ENCODE measurements at regions not wholly inside any gene's neighbourhood (a gene's known extent, or its start where the extent isn't known, plus 50 kb on each side); places are given as distances from the start of the nearest gene placed in this dataset.
"Not testable (repeated sequence)": the region's sequence is repeated elsewhere in the genome, so short reads cannot be mapped to it uniquely, and the experiment has no call there.

DNA sequence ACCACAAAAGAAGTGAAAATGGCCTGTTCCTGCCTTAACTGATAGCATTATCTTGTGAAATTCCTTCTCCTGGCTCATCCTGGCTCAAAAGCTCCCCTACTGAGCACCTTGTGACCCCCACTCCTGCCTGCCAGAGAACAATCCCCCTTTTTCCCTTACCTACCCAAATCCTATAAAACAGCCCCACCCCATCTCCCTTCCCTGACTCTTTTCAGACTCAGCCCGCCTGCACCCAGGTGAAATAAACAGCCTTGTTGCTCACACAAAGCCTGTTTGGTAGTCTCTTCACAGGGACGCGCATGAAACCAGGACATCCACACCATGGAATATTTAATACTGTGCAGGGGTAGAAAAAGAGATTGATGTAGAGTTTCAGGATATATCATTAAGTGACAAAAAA is 1677.0 kb downstream of the C4orf33 start:
- not testable (repeated sequence) for H3K4me1 ChIP-seq (ENCODE audit: control insufficient read depth, insufficient read depth, low read length); H3K9ac ChIP-seq (ENCODE audit: low read length); DNase-seq (ENCODE audit: low read depth); H3K36me3 ChIP-seq (ENCODE audit: control insufficient read depth, insufficient read depth, low read length, severe bottlenecking); H3K4me3 ChIP-seq (ENCODE audit: low read length); H3K9me3 ChIP-seq (ENCODE audit: control insufficient read depth, low read length); H3K27me3 ChIP-seq (replicated peaks; ENCODE audit: control insufficient read depth, insufficient read depth, low read length)

DNA sequence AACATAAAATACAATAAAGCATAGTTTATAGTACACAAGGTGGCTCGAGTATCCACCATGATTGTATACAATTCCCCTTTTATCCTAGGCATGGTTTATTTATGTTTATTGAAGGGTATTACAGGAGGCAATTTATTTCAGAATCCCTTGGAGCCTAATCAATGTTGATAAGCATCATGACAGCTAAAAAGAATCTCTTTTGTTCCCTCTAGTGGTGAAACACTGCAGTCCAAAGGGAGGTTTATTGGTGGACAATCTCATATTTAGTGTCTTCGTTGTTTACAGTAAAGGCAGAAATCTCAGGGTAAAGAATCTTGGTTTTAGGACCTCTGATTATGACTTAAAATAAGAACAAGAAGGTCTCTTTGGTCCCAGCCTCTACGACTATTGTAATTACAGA is 1712.5 kb downstream of the C4orf33 start:
- Histone ChIP-seq H3K9ac (ENCODE audit: low read length) (no peak overlapping the region), H3K27me3 (replicated peaks; ENCODE audit: control insufficient read depth, insufficient read depth, low read length) (no peaks in the 10 kb centered on the region), H3K36me3 (ENCODE audit: control insufficient read depth, insufficient read depth, low read length, severe bottlenecking) (no peaks in the 10 kb centered on the region), H3K9me3 (ENCODE audit: control insufficient read depth, low read length) (peaks cover 24% of the 10 kb centered on the region), H3K4me1 (ENCODE audit: control insufficient read depth, insufficient read depth, low read length) (no peaks in the 10 kb centered on the region), H3K4me3 (ENCODE audit: low read length) (no peak overlapping the region)
- peak; percentile 65 for DNase-seq (ENCODE audit: low read depth)

DNA sequence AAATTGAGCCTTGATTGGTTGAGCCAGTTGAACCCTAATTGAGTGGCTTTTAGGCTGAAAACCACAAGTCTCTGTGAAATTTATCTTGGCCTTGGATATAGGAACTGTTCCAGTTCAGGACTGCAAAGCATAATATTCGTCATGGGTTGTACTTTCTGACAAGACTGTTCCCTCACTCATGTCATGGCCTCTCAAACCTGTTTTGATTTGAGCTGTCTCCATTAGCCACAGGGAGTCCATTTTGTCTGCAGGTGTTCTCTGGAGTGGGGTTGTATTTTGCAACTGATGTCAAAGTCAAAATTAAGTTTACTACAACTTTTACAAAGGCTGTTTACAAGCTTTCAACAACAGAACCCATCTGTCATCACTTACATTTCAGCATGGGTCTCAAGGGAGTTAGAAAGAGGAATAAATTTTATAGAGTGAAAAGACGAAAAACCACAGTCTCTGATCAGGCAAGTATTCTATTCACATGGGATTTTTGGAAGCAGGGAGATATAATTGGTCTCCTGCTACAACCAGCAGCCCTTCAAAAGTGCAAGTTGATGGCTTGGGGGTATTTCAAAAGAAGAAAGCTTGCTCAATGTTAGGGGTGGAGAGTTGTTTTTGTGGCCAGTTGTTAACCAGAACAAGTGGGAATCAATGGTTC is 1716.3 kb downstream of the C4orf33 start:
- DNase-seq (ENCODE audit: low read depth) = peak; percentile 8
- Histone ChIP-seq H3K36me3 (ENCODE audit: control insufficient read depth, insufficient read depth, low read length, severe bottlenecking) (no peaks in the 10 kb centered on the region), H3K9me3 (ENCODE audit: control insufficient read depth, low read length) (peaks cover 11% of the 10 kb centered on the region), H3K4me1 (ENCODE audit: control insufficient read depth, insufficient read depth, low read length) (no peaks in the 10 kb centered on the region), H3K9ac (ENCODE audit: low read length) (no peak overlapping the region), H3K4me3 (ENCODE audit: low read length) (no peak overlapping the region), H3K27me3 (replicated peaks; ENCODE audit: control insufficient read depth, insufficient read depth, low read length) (peaks cover 3% of the 10 kb centered on the region)

DNA sequence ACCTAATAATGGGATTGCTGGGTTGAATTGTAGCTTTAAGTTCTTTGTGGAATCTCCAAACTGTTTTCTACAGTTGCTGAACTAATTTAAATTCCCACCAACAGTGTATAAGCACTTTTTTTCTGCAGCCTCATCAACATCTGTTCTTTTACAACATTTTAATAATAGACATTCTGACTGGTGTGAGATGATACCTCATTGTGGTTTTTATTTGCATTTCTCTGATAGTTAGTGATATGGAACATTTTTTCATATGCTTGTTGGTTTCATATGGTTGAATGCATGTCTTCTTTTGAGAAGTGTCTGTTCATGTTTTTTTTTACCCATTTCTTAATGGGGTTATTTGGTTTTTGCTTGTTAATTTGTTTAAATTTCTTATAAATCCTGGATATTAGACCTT is 1718.9 kb downstream of the C4orf33 start:
- H3K9me3 ChIP-seq (ENCODE audit: control insufficient read depth, low read length) = peaks cover 11% of the 10 kb centered on the region
- H3K36me3 ChIP-seq (ENCODE audit: control insufficient read depth, insufficient read depth, low read length, severe bottlenecking) = no peaks in the 10 kb centered on the region
- DNase-seq (ENCODE audit: low read depth) = no peak

DNA sequence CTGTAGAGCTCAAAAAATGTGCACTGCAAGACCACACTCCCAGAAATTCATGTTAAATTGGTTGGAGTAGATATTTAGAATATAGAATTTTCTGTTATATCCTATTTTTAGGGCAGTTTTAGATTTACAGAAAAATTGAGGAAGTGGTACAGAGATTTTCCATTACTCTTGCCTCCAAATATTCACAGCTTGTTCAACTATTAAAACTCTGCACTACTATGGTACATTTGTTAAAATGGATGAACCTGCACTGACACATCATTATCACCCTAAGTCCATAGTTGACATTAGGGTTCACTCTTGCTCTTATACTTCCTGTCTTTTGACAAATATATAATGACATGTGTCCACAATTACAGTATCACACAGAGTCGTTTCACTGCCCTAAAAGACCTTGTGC is 1724.5 kb downstream of the C4orf33 start:
- Histone ChIP-seq H3K9ac (ENCODE audit: low read length) (no peak overlapping the region), H3K36me3 (ENCODE audit: control insufficient read depth, insufficient read depth, low read length, severe bottlenecking) (no peaks in the 10 kb centered on the region), H3K27me3 (replicated peaks; ENCODE audit: control insufficient read depth, insufficient read depth, low read length) (peaks cover 3% of the 10 kb centered on the region), H3K4me1 (ENCODE audit: control insufficient read depth, insufficient read depth, low read length) (peaks cover 7% of the 10 kb centered on the region), H3K4me3 (ENCODE audit: low read length) (no peak overlapping the region), H3K9me3 (ENCODE audit: control insufficient read depth, low read length) (peaks cover 9% of the 10 kb centered on the region)
- DNase-seq (ENCODE audit: low read depth) = no peak

More for the DNA sequence above, 1718.9 kb downstream of the C4orf33 start:
- Histone ChIP-seq H3K4me1 (ENCODE audit: control insufficient read depth, insufficient read depth, low read length) (no peaks in the 10 kb centered on the region), H3K4me3 (ENCODE audit: low read length) (no peak overlapping the region), H3K27me3 (replicated peaks; ENCODE audit: control insufficient read depth, insufficient read depth, low read length) (peaks cover 3% of the 10 kb centered on the region), H3K9ac (ENCODE audit: low read length) (no peak overlapping the region)

DNA sequence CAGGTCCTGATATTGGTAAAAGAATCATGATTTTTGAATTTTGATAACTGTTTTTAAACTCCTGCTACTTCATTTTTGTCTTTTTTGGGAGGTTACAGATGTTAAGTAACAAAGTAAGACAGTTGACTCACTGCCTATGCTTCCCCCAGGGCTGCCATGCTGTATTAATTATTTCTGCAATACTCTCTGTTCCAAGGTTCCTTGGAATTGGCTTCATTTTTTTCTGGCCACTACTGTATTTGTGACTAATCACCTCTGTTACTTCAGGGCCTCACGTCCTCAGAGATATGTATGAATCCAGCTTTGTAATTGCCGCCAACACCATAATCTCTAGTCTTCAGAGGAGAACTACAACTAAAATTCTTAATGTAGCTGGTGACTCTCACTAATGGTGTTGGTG is 1729.3 kb downstream of the C4orf33 start:
- Histone ChIP-seq H3K9ac (ENCODE audit: low read length) (no peak overlapping the region), H3K4me1 (ENCODE audit: control insufficient read depth, insufficient read depth, low read length) (peaks cover 14% of the 10 kb centered on the region), H3K9me3 (ENCODE audit: control insufficient read depth, low read length) (no peaks in the 10 kb centered on the region), H3K27me3 (replicated peaks; ENCODE audit: control insufficient read depth, insufficient read depth, low read length) (no peaks in the 10 kb centered on the region), H3K36me3 (ENCODE audit: control insufficient read depth, insufficient read depth, low read length, severe bottlenecking) (no peaks in the 10 kb centered on the region), H3K4me3 (ENCODE audit: low read length) (no peak overlapping the region)
- DNase-seq (ENCODE audit: low read depth) = peak; percentile 90

DNA sequence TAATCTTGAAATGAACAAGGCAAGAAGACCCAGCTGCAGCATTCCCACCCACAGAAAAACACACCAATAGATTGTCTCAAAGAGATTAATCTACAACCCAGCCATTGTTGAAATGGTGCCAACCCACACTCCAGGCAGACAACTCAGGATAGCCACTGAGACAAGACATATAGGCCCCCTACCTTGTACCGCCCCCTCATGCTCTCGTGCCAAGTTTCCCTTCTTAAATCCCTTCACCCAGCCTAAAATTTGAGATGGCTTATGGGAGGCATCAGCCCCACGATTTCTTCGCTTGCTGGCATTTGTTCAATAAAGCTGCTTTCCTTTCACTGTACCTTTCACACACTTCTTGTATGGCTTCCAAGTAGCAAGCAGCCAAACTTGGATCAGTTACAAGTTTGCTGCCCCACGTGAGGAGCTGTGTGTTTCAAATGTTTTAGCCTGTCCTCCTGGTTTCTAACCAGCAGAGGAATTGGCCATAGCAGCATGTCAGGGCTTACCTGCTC is 1754.1 kb downstream of the C4orf33 start:
- Histone ChIP-seq H3K9ac (ENCODE audit: low read length) (no peak overlapping the region), H3K36me3 (ENCODE audit: control insufficient read depth, insufficient read depth, low read length, severe bottlenecking) (no peaks in the 10 kb centered on the region), H3K9me3 (ENCODE audit: control insufficient read depth, low read length) (no peaks in the 10 kb centered on the region), H3K4me3 (ENCODE audit: low read length) (no peak overlapping the region), H3K4me1 (ENCODE audit: control insufficient read depth, insufficient read depth, low read length) (peaks cover 8% of the 10 kb centered on the region), H3K27me3 (replicated peaks; ENCODE audit: control insufficient read depth, insufficient read depth, low read length) (no peaks in the 10 kb centered on the region)
- DNase-seq (ENCODE audit: low read depth) = peak; percentile 15

DNA sequence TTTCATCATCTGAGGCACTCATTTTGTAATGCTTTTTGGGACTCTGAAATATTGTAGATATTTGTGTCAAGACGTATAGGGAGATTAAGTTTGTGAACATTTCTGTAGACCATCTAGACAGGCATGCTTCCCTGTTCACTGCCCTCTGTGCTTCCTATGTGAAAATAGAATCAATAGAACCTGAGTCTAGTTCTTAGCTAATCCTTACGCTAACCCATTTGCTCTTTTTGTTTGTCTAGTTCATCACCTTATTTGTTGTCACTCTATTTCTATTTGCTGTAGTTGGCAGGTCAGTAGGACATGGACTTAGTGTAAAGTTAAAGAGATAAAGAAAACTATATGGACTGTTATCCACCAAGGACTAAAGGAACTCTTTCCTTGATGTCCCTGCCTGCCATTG is 1755.2 kb downstream of the C4orf33 start:
- Histone ChIP-seq H3K36me3 (ENCODE audit: control insufficient read depth, insufficient read depth, low read length, severe bottlenecking) (no peaks in the 10 kb centered on the region), H3K4me3 (ENCODE audit: low read length) (no peak overlapping the region), H3K4me1 (ENCODE audit: control insufficient read depth, insufficient read depth, low read length) (peaks cover 8% of the 10 kb centered on the region), H3K27me3 (replicated peaks; ENCODE audit: control insufficient read depth, insufficient read depth, low read length) (no peaks in the 10 kb centered on the region), H3K9me3 (ENCODE audit: control insufficient read depth, low read length) (no peaks in the 10 kb centered on the region), H3K9ac (ENCODE audit: low read length) (no peak overlapping the region)
- DNase-seq (ENCODE audit: low read depth) = no peak

DNA sequence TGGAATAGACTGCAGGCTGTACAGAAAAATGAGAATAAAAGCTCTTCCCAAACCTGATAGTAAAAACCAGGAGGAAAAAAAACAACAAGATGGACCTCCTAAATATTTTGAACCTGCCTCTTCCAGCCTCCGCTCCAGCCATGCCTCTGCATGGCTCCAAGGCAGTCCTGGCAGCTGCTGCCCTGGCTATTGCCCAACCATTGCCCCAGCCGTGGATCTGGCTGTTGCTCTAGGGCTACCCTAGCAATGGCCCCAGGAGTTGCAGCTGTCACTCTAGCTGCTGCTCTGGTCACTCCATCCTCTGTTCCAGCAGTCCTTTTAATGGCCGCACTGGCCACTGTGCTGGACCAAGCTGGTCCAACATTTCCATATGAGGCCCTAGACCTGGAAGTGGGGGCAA is 1756.0 kb downstream of the C4orf33 start:
- Histone ChIP-seq H3K27me3 (replicated peaks; ENCODE audit: control insufficient read depth, insufficient read depth, low read length) (no peaks in the 10 kb centered on the region), H3K9me3 (ENCODE audit: control insufficient read depth, low read length) (no peaks in the 10 kb centered on the region), H3K36me3 (ENCODE audit: control insufficient read depth, insufficient read depth, low read length, severe bottlenecking) (no peaks in the 10 kb centered on the region), H3K9ac (ENCODE audit: low read length) (no peak overlapping the region), H3K4me3 (ENCODE audit: low read length) (no peak overlapping the region), H3K4me1 (ENCODE audit: control insufficient read depth, insufficient read depth, low read length) (peaks cover 8% of the 10 kb centered on the region)
- no peak for DNase-seq (ENCODE audit: low read depth)

DNA sequence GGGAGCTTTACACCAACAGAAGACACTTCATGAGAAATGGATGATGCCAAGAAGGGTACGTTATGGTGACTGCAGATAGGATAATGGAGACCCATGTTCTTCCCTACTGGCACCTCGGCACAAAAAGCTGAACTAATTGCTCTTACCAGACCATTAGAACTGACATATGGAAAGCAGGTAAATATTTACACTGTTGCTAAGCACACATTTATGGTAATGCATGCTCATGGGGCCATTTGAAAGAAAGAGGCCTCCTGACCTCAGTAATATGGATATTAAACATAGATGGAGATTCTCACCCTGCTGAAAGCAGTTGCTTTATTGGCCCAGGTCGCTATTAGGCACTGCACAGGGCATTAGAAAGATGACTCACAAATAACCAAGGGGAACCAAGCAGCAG is 1759.6 kb downstream of the C4orf33 start:
- no peaks in the 10 kb centered on the region for H3K9me3 ChIP-seq (ENCODE audit: control insufficient read depth, low read length)
- H3K36me3 ChIP-seq (ENCODE audit: control insufficient read depth, insufficient read depth, low read length, severe bottlenecking) = no peaks in the 10 kb centered on the region
- DNase-seq (ENCODE audit: low read depth) = no peak
- H3K9ac ChIP-seq (ENCODE audit: low read length) = no peak overlapping the region
- no peaks in the 10 kb centered on the region for H3K27me3 ChIP-seq (replicated peaks; ENCODE audit: control insufficient read depth, insufficient read depth, low read length)
- H3K4me1 ChIP-seq (ENCODE audit: control insufficient read depth, insufficient read depth, low read length) = peaks cover 4% of the 10 kb centered on the region
- H3K4me3 ChIP-seq (ENCODE audit: low read length) = no peak overlapping the region

DNA sequence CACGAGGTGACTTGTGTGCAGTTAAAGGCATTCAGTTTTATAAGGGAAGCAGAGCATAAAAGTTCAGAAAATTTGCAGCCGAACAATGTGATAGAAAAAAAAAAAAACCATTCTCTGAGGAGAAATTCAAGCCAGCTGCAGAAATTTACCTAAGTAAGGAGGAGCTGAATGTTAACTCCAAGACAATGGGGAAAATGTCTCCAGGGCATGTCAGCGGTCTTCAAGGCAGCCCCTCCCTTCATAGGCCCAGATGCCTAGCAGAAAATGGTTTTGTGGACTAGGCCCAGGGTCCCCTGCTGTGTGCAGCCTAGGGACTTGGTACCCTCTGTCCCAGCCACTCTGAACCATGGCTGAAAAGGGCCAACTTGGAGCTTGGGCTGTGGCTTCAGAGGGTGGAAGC is 1764.0 kb downstream of the C4orf33 start:
- Histone ChIP-seq H3K9me3 (ENCODE audit: control insufficient read depth, low read length) (no peaks in the 10 kb centered on the region), H3K4me3 (ENCODE audit: low read length) (no peak overlapping the region), H3K27me3 (replicated peaks; ENCODE audit: control insufficient read depth, insufficient read depth, low read length) (no peaks in the 10 kb centered on the region), H3K4me1 (ENCODE audit: control insufficient read depth, insufficient read depth, low read length) (no peaks in the 10 kb centered on the region), H3K9ac (ENCODE audit: low read length) (no peak overlapping the region), H3K36me3 (ENCODE audit: control insufficient read depth, insufficient read depth, low read length, severe bottlenecking) (no peaks in the 10 kb centered on the region)
- DNase-seq (ENCODE audit: low read depth) = no peak

DNA sequence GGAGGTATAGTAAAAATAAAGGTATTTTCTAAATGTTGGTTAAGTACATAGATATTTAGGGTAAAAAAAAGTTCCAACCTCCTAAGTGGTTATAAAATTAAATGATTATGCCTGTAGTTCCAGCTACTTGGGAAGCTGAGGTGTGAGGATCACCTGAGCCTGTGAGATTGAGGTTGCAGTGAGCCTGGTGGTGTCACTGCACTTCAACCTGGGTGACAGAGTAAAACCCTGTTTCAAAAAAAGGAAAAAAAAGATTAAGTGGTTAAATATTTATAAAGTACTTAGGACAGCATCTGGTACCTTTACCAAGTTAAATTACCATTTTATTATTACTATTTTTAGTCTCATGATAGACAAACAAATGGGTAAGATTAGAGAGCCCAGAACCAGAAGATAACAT is 1801.0 kb downstream of the C4orf33 start:
- H3K9ac ChIP-seq (ENCODE audit: low read length) = no peak overlapping the region
- H3K9me3 ChIP-seq (ENCODE audit: control insufficient read depth, low read length) = no peaks in the 10 kb centered on the region
- no peaks in the 10 kb centered on the region for H3K4me1 ChIP-seq (ENCODE audit: control insufficient read depth, insufficient read depth, low read length)
- no peak overlapping the region for H3K4me3 ChIP-seq (ENCODE audit: low read length)
- DNase-seq (ENCODE audit: low read depth) = no peak
- H3K27me3 ChIP-seq (replicated peaks; ENCODE audit: control insufficient read depth, insufficient read depth, low read length) = no peaks in the 10 kb centered on the region
- H3K36me3 ChIP-seq (ENCODE audit: control insufficient read depth, insufficient read depth, low read length, severe bottlenecking) = no peaks in the 10 kb centered on the region

All from adipocyte (in vitro differentiated cells).